ENCODE measurements at regions not wholly inside any gene's neighbourhood (a gene's known extent, or its start where the extent isn't known, plus 50 kb on each side); places are given as distances from the start of the nearest gene placed in this dataset.

GRCh38 chr15:26087881-26088280 lies 224.8 kb upstream of the ATP10A start:
- no peak overlapping the region for H3K27ac ChIP-seq (ENCODE audit: low read depth in 2 of 2, low read length in 1 of 2)
- 89% methylated on average over 2 of the region's 2 CpGs for WGBS, 2 donors
- H3K27me3 ChIP-seq (ENCODE audit: control insufficient read depth in 1 of 2, insufficient read depth in 2 of 2, low read length in 2 of 2): no peaks in the 10 kb centered on the region
- no peaks in the 10 kb centered on the region for H3K9me3 ChIP-seq (ENCODE audit: control insufficient read depth in 2 of 2, insufficient read depth in 1 of 2, low read depth in 1 of 2, low read length in 1 of 2)
- no peaks in the 10 kb centered on the region for H3K4me1 ChIP-seq (ENCODE audit: control insufficient read depth in 2 of 2, insufficient read depth in 2 of 2, low read length in 1 of 2)
- H3K4me3 ChIP-seq (ENCODE audit: low read depth in 1 of 2, low read length in 2 of 2): no peak overlapping the region
- no peaks in the 10 kb centered on the region for H3K36me3 ChIP-seq (ENCODE audit: control insufficient read depth in 2 of 2, insufficient read depth in 2 of 2, low read length in 1 of 2)

- Histone ChIP-seq H3K4me1 (ENCODE audit: control insufficient read depth in 2 of 2, insufficient read depth in 2 of 2, low read length in 1 of 2) (no peaks in the 10 kb centered on the region), H3K9me3 (ENCODE audit: control insufficient read depth in 2 of 2, insufficient read depth in 1 of 2, low read depth in 1 of 2, low read length in 1 of 2) (no peaks in the 10 kb centered on the region), H3K4me3 (ENCODE audit: low read depth in 1 of 2, low read length in 2 of 2) (no peak overlapping the region), H3K27me3 (ENCODE audit: control insufficient read depth in 1 of 2, insufficient read depth in 2 of 2, low read length in 2 of 2) (no peaks in the 10 kb centered on the region), H3K36me3 (ENCODE audit: control insufficient read depth in 2 of 2, insufficient read depth in 2 of 2, low read length in 1 of 2) (no peaks in the 10 kb centered on the region), H3K27ac (ENCODE audit: low read depth in 2 of 2, low read length in 1 of 2) (no peak overlapping the region)
- 49 to 53% methylated on average over 4 of the region's 4 CpGs for WGBS, 2 donors
Measured at GRCh38 chr15:26087395-26087794, 224.3 kb upstream of the ATP10A start.

GRCh38 chr15:26084771-26085170 lies 221.6 kb upstream of the ATP10A start:
- no peak overlapping the region for H3K4me3 ChIP-seq (ENCODE audit: low read depth in 1 of 2, low read length in 2 of 2)
- H3K4me1 ChIP-seq (ENCODE audit: control insufficient read depth in 2 of 2, insufficient read depth in 2 of 2, low read length in 1 of 2): no peaks in the 10 kb centered on the region
- H3K27ac ChIP-seq (ENCODE audit: low read depth in 2 of 2, low read length in 1 of 2): no peak overlapping the region
- H3K36me3 ChIP-seq (ENCODE audit: control insufficient read depth in 2 of 2, insufficient read depth in 2 of 2, low read length in 1 of 2): no peaks in the 10 kb centered on the region
- no peaks in the 10 kb centered on the region for H3K27me3 ChIP-seq (ENCODE audit: control insufficient read depth in 1 of 2, insufficient read depth in 2 of 2, low read length in 2 of 2)
- WGBS, 2 donors: 88 to 90% methylated on average over 8 of the region's 8 CpGs
- no peaks in the 10 kb centered on the region for H3K9me3 ChIP-seq (ENCODE audit: control insufficient read depth in 2 of 2, insufficient read depth in 1 of 2, low read depth in 1 of 2, low read length in 1 of 2)

- H3K27ac ChIP-seq (ENCODE audit: low read depth in 2 of 2, low read length in 1 of 2): no peak overlapping the region
- no peaks in the 10 kb centered on the region for H3K36me3 ChIP-seq (ENCODE audit: control insufficient read depth in 2 of 2, insufficient read depth in 2 of 2, low read length in 1 of 2)
- H3K4me1 ChIP-seq (ENCODE audit: control insufficient read depth in 2 of 2, insufficient read depth in 2 of 2, low read length in 1 of 2): no peaks in the 10 kb centered on the region
- H3K27me3 ChIP-seq (ENCODE audit: control insufficient read depth in 1 of 2, insufficient read depth in 2 of 2, low read length in 2 of 2): no peaks in the 10 kb centered on the region
- no peaks in the 10 kb centered on the region for H3K9me3 ChIP-seq (ENCODE audit: control insufficient read depth in 2 of 2, insufficient read depth in 1 of 2, low read depth in 1 of 2, low read length in 1 of 2)
- no peak overlapping the region for H3K4me3 ChIP-seq (ENCODE audit: low read depth in 1 of 2, low read length in 2 of 2)
- 28 to 31% methylated on average over 2 of the region's 2 CpGs for WGBS, 2 donors
Measured at GRCh38 chr15:26083896-26084295, 220.8 kb upstream of the ATP10A start.

- 48 to 52% methylated on average over 4 of the region's 4 CpGs for WGBS, 2 donors
- H3K4me1 ChIP-seq (ENCODE audit: control insufficient read depth in 2 of 2, insufficient read depth in 2 of 2, low read length in 1 of 2): no peaks in the 10 kb centered on the region
- H3K4me3 ChIP-seq (ENCODE audit: low read depth in 1 of 2, low read length in 2 of 2): no peak overlapping the region
- H3K9me3 ChIP-seq (ENCODE audit: control insufficient read depth in 2 of 2, insufficient read depth in 1 of 2, low read depth in 1 of 2, low read length in 1 of 2): no peaks in the 10 kb centered on the region
- no peaks in the 10 kb centered on the region for H3K27me3 ChIP-seq (ENCODE audit: control insufficient read depth in 1 of 2, insufficient read depth in 2 of 2, low read length in 2 of 2)
- H3K36me3 ChIP-seq (ENCODE audit: control insufficient read depth in 2 of 2, insufficient read depth in 2 of 2, low read length in 1 of 2): no peaks in the 10 kb centered on the region
- H3K27ac ChIP-seq (ENCODE audit: low read depth in 2 of 2, low read length in 1 of 2): no peak overlapping the region
Measured at GRCh38 chr15:26083457-26083856, 220.3 kb upstream of the ATP10A start.

GRCh38 chr15:26082221-26083109 lies 219.3 kb upstream of the ATP10A start:
- 1% methylated on average over 48 of the region's 48 CpGs for WGBS, 2 donors
- peak overlapping the region; percentile 83 to 86 for H3K4me3 ChIP-seq (ENCODE audit: low read depth in 1 of 2, low read length in 2 of 2)
- no peaks in the 10 kb centered on the region for H3K9me3 ChIP-seq (ENCODE audit: control insufficient read depth in 2 of 2, insufficient read depth in 1 of 2, low read depth in 1 of 2, low read length in 1 of 2)
- H3K27ac ChIP-seq (ENCODE audit: low read depth in 2 of 2, low read length in 1 of 2): peak overlapping the region; percentile 97 to 98
- no peaks in the 10 kb centered on the region for H3K27me3 ChIP-seq (ENCODE audit: control insufficient read depth in 1 of 2, insufficient read depth in 2 of 2, low read length in 2 of 2)
- H3K4me1 ChIP-seq (ENCODE audit: control insufficient read depth in 2 of 2, insufficient read depth in 2 of 2, low read length in 1 of 2): no peaks in the 10 kb centered on the region
- no peaks in the 10 kb centered on the region for H3K36me3 ChIP-seq (ENCODE audit: control insufficient read depth in 2 of 2, insufficient read depth in 2 of 2, low read length in 1 of 2)

GRCh38 chr15:26081758-26082220 lies 218.7 kb upstream of the ATP10A start:
- peak overlapping the region in 1 of 2 donors; percentile 33 for H3K27ac ChIP-seq (ENCODE audit: low read depth in 2 of 2, low read length in 1 of 2)
- no peaks in the 10 kb centered on the region for H3K36me3 ChIP-seq (ENCODE audit: control insufficient read depth in 2 of 2, insufficient read depth in 2 of 2, low read length in 1 of 2)
- H3K9me3 ChIP-seq (ENCODE audit: control insufficient read depth in 2 of 2, insufficient read depth in 1 of 2, low read depth in 1 of 2, low read length in 1 of 2): no peaks in the 10 kb centered on the region
- no peaks in the 10 kb centered on the region for H3K4me1 ChIP-seq (ENCODE audit: control insufficient read depth in 2 of 2, insufficient read depth in 2 of 2, low read length in 1 of 2)
- H3K27me3 ChIP-seq (ENCODE audit: control insufficient read depth in 1 of 2, insufficient read depth in 2 of 2, low read length in 2 of 2): no peaks in the 10 kb centered on the region
- H3K4me3 ChIP-seq (ENCODE audit: low read depth in 1 of 2, low read length in 2 of 2): no peak overlapping the region
- 23 to 25% methylated on average over 10 of the region's 10 CpGs for WGBS, 2 donors

- H3K36me3 ChIP-seq (ENCODE audit: control insufficient read depth in 2 of 2, insufficient read depth in 2 of 2, low read length in 1 of 2): no peaks in the 10 kb centered on the region
- H3K4me1 ChIP-seq (ENCODE audit: control insufficient read depth in 2 of 2, insufficient read depth in 2 of 2, low read length in 1 of 2): no peaks in the 10 kb centered on the region
- no peaks in the 10 kb centered on the region for H3K9me3 ChIP-seq (ENCODE audit: control insufficient read depth in 2 of 2, insufficient read depth in 1 of 2, low read depth in 1 of 2, low read length in 1 of 2)
- H3K27ac ChIP-seq (ENCODE audit: low read depth in 2 of 2, low read length in 1 of 2): no peak overlapping the region
- WGBS, 2 donors: 77 to 78% methylated on average over 4 of the region's 4 CpGs
- H3K27me3 ChIP-seq (ENCODE audit: control insufficient read depth in 1 of 2, insufficient read depth in 2 of 2, low read length in 2 of 2): no peaks in the 10 kb centered on the region
- no peak overlapping the region for H3K4me3 ChIP-seq (ENCODE audit: low read depth in 1 of 2, low read length in 2 of 2)
Measured at GRCh38 chr15:26075770-26076169, 212.6 kb upstream of the ATP10A start.

- no peak overlapping the region for H3K4me3 ChIP-seq (ENCODE audit: low read depth in 1 of 2, low read length in 2 of 2)
- WGBS, 2 donors: 61 to 68% methylated on average over 6 of the region's 6 CpGs
- no peaks in the 10 kb centered on the region for H3K36me3 ChIP-seq (ENCODE audit: control insufficient read depth in 2 of 2, insufficient read depth in 2 of 2, low read length in 1 of 2)
- no peaks in the 10 kb centered on the region for H3K9me3 ChIP-seq (ENCODE audit: control insufficient read depth in 2 of 2, insufficient read depth in 1 of 2, low read depth in 1 of 2, low read length in 1 of 2)
- no peak overlapping the region for H3K27ac ChIP-seq (ENCODE audit: low read depth in 2 of 2, low read length in 1 of 2)
- no peaks in the 10 kb centered on the region for H3K27me3 ChIP-seq (ENCODE audit: control insufficient read depth in 1 of 2, insufficient read depth in 2 of 2, low read length in 2 of 2)
- H3K4me1 ChIP-seq (ENCODE audit: control insufficient read depth in 2 of 2, insufficient read depth in 2 of 2, low read length in 1 of 2): no peaks in the 10 kb centered on the region
Measured at GRCh38 chr15:26073430-26074333, 210.6 kb upstream of the ATP10A start.
